Caco-2 (cell line): ENCODE measurements at regions not wholly inside any gene's neighbourhood (a gene's known extent, or its start where the extent isn't known, plus 50 kb on each side); places are given as distances from the start of the nearest gene placed in this dataset.

Experiments used
- BruUV-seq: library from RNA; stranded (reverse); fragments of 400-500 nt; replicated peaks from 2 replicates; lab custom pipeline; 2021; lab: Mats Ljungman, UMichigan
- CTCF ChIA-PET: fragments of 300-600 bp; sonication (Branson Sonifier 250); formaldehyde crosslinking; loops from one replicate; lab custom pipeline; 2022; ENCODE audit warnings: antibody characterized with exemption; lab: Charles Lee
- POLR2A ChIA-PET: fragments of 300-600 bp; sonication (Branson Sonifier 250); formaldehyde crosslinking; loops from one replicate; lab custom pipeline; 2022; ENCODE audit warnings: antibody characterized with exemption; lab: Charles Lee
- DNase-seq, 2 experiments: peaks; one replicate each; pipeline versions ENCODE4 v3.0.0 to v3.0.0-alpha.2; 2020 to 2022
- H3K27me3 ChIP-seq: replicated peaks from 2 replicates; pipeline ENCODE4 v1.6.0; 2011; ENCODE audit warnings: low read length; ENCODE audit not compliant: control insufficient read depth, insufficient read depth
- H3K36me3 ChIP-seq: 2 replicates; pipeline ENCODE4 v1.5.1; 2011; ENCODE audit warnings: low read length; ENCODE audit not compliant: control insufficient read depth, insufficient read depth
- H3K4me1 ChIP-seq: fragments of 250-450 bp; sonication (Bioruptor Pico); 2 replicates; pipeline ENCODE4 v1.5.1; 2020; ENCODE audit warnings: mild to moderate bottlenecking
- H3K4me3 ChIP-seq: 2 replicates; pipeline ENCODE4 v1.5.1; 2011; ENCODE audit warnings: low read depth, mild to moderate bottlenecking, control low read depth, low read length
- H3K9me3 ChIP-seq: fragments of 250-450 bp; sonication (Bioruptor Pico); 2 replicates; pipeline ENCODE4 v1.5.1; 2020; ENCODE audit warnings: mild to moderate bottlenecking, moderate library complexity
- H3K27ac Mint-ChIP-seq: one replicate; pipeline ENCODE4 v1.8.0; 2022; ENCODE audit warnings: mixed read lengths; ENCODE audit not compliant: unreplicated experiment
- H3K27me3 Mint-ChIP-seq: one replicate; pipeline ENCODE4 v1.8.0; 2022; ENCODE audit warnings: mixed read lengths; ENCODE audit not compliant: insufficient read depth, unreplicated experiment
- H3K36me3 Mint-ChIP-seq: one replicate; pipeline ENCODE4 v1.8.0; 2022; ENCODE audit warnings: mild to moderate bottlenecking, mixed read lengths; ENCODE audit not compliant: insufficient read depth, unreplicated experiment
- H3K4me1 Mint-ChIP-seq: one replicate; pipeline ENCODE4 v1.8.0; 2022; ENCODE audit warnings: low read depth, mixed read lengths; ENCODE audit not compliant: unreplicated experiment
- H3K4me3 Mint-ChIP-seq: one replicate; pipeline ENCODE4 v1.8.0; 2022; ENCODE audit warnings: mild to moderate bottlenecking, moderate library complexity, mixed read lengths; ENCODE audit not compliant: unreplicated experiment
- H3K9me3 Mint-ChIP-seq: one replicate; pipeline ENCODE4 v1.8.0; 2022; ENCODE audit warnings: mixed read lengths; ENCODE audit not compliant: unreplicated experiment
- CTCF ChIP-seq, 2 experiments: fragments of 200-600 bp in 1 of 2; IDR thresholded peaks; 1 replicate in 1 of 2; 2 replicates in 1 of 2; pipeline versions ENCODE4 v1.5.1 to v1.8.0; 2011 to 2022; ENCODE audit warnings: antibody characterized with exemption in 1 of 2, control low read depth in 1 of 2, inconsistent platforms in 1 of 2, low read depth in 1 of 2, low read length in 1 of 2, mild to moderate bottlenecking in 1 of 2, moderate library complexity in 1 of 2; ENCODE audit not compliant: insufficient read depth in 1 of 2, severe bottlenecking in 1 of 2, unreplicated experiment in 1 of 2
- intact Hi-C: fragments of 100-400 bp; cut with micrococcal nuclease; formaldehyde crosslinking; loops from one replicate; pipeline ENCODE4 v1.10.0; 2022; ENCODE audit not compliant: unreplicated experiment

DNA sequence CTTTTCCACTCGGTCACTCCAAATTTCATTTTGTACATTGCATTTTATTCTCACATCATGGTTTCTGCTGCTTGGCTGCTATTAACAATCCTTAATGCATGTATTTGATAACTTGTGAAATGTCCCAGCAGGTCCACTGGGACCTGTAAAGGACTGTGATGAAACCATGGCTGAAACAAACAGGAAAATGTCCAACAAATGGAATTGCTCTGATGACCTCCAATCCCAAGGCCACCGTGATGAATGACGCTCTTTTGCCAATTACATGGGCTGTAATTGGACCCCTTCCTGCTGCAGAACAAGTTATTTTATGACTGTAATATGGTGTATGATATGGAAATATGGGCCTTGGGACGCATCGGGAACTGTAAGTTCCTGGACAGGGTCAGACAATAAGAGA lies 224.2 kb upstream of the CXCR4 start:
- Mint-ChIP-seq H3K36me3 (no peaks in the 10 kb centered on the region), H3K9me3 (no peaks in the 10 kb centered on the region), H3K27ac (no peak overlapping the region), H3K27me3 (peaks cover 7% of the 10 kb centered on the region), H3K4me3 (no peak overlapping the region), H3K4me1 (no peaks in the 10 kb centered on the region)
- intact Hi-C loops = no loop called here
- H3K36me3 ChIP-seq = no peaks in the 10 kb centered on the region
- H3K4me3 ChIP-seq = no peak overlapping the region
- ChIA-PET CTCF (no interaction called here), POLR2A (no interaction called here)
- no peak for TF ChIP-seq CTCF (IDR thresholded peaks at IDR 0.05; ENCODE audit: insufficient read depth in 1 of 2, low read depth in 1 of 2, low read length in 1 of 2, severe bottlenecking in 1 of 2, unreplicated experiment in 1 of 2)
- H3K9me3 ChIP-seq = no peaks in the 10 kb centered on the region
- no peaks in the 10 kb centered on the region for H3K4me1 ChIP-seq
- DNase-seq = no peak
- BruUV-seq = no TSS peak
- H3K27me3 ChIP-seq = no peaks in the 10 kb centered on the region

DNA sequence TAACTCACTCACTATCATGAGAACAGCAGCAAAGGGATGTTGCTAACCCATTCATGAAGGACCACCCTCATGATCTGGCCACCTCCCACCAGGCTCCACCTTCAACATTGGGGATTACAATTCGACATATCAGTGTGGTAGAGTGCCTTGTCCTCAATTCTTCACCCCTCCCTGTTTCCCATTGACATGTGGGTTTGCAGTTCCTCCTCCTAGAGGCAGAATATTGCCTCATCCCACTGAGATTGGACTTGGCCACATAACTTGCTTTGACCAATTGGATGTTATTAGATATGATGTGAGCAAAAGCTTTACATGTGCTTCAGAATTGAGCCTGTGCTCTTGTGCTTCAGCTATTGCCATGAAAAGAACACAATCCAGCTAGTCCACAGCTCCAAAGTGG lies 217.0 kb upstream of the CXCR4 start:
- Histone ChIP-seq H3K4me1 (no peaks in the 10 kb centered on the region), H3K4me3 (no peak overlapping the region), H3K27me3 (no peaks in the 10 kb centered on the region; the same call in 1 of the 2 replicates), H3K9me3 (no peaks in the 10 kb centered on the region), H3K36me3 (no peaks in the 10 kb centered on the region)
- Mint-ChIP-seq H3K27me3 (peaks cover 10% of the 10 kb centered on the region), H3K4me3 (no peak overlapping the region), H3K36me3 (no peaks in the 10 kb centered on the region), H3K9me3 (no peaks in the 10 kb centered on the region), H3K27ac (no peak overlapping the region), H3K4me1 (no peaks in the 10 kb centered on the region)
- no TSS peak for BruUV-seq
- intact Hi-C loops = no loop called here
- CTCF ChIA-PET = no interaction called here
- POLR2A ChIA-PET = no interaction called here
- no peak for TF ChIP-seq CTCF (IDR thresholded peaks at IDR 0.05; ENCODE audit: insufficient read depth in 1 of 2, low read depth in 1 of 2, low read length in 1 of 2, severe bottlenecking in 1 of 2, unreplicated experiment in 1 of 2)
- no peak for DNase-seq

DNA sequence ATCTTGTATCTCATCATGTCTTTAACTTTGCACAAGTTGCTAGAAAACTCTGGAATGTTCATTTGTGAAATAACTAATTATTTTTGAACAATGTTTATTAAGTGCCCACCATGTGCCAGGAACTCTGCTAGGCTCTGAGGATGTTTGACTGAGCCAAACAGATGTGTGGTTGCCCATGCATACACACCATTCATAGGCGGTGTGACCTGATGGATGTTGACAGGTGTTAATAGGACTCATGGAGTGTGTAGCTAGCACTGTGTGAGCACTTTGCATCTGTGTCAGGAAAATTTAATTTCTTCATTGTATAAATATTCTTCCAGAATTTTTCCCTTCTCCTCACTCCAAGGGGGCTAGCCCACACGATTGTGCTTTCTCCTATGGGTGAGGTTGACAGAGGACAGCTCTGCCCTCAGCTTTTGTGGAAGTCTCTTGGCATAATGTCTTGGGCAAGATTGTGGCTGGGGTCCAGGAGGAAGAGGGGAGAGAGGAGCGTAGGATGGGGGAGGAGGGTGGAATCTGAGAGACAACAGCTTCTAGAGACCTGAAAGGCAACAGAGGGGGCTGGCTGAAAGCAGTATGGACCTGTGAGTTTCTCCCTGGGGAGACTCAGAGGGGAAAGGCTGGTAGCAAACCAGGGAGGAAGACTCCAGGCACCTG lies 214.6 kb upstream of the CXCR4 start:
- Histone ChIP-seq H3K36me3 (no peaks in the 10 kb centered on the region), H3K4me1 (no peaks in the 10 kb centered on the region), H3K9me3 (no peaks in the 10 kb centered on the region), H3K4me3 (no peak overlapping the region), H3K27me3 (no peaks in the 10 kb centered on the region; the same call in 1 of the 2 replicates)
- H3K36me3 Mint-ChIP-seq = no peaks in the 10 kb centered on the region
- TF ChIP-seq CTCF (IDR thresholded peaks at IDR 0.05; ENCODE audit: insufficient read depth in 1 of 2, low read depth in 1 of 2, low read length in 1 of 2, severe bottlenecking in 1 of 2, unreplicated experiment in 1 of 2) = no peak
- BruUV-seq = no TSS peak
- H3K27ac Mint-ChIP-seq = no peak overlapping the region
- no peaks in the 10 kb centered on the region for H3K4me1 Mint-ChIP-seq
- H3K27me3 Mint-ChIP-seq = peaks cover 9% of the 10 kb centered on the region
- no peaks in the 10 kb centered on the region for H3K9me3 Mint-ChIP-seq
- intact Hi-C loops = no loop called here
- H3K4me3 Mint-ChIP-seq = no peak overlapping the region
- CTCF ChIA-PET = no interaction called here
- POLR2A ChIA-PET = no interaction called here
- no peak for DNase-seq
